Thyroid gland (tissue), 4 donors: ENCODE measurements at regions not wholly inside any gene's neighbourhood (a gene's known extent, or its start where the extent isn't known, plus 50 kb on each side); places are given as distances from the start of the nearest gene placed in this dataset.
"Not testable (repeated sequence)": the region's sequence is repeated elsewhere in the genome, so short reads cannot be mapped to it uniquely, and the experiment has no call there.

Source experiments
- DNase-seq, 2 donors: peaks; one replicate each; pipeline ENCODE4 v3.0.0-alpha.2; 2019
- H3K27ac ChIP-seq, 3 donors: fragments of 200-600 bp; sonication (generic); 1 replicate in 2 of 3; 2 replicates in 1 of 3; pipeline ENCODE4 v1.5.1; 2016 to 2019; ENCODE audit warnings: mild to moderate bottlenecking in 1 of 3, moderate library complexity in 1 of 3
- H3K27me3 ChIP-seq: fragments of 200-600 bp; sonication (generic); one replicate; pipeline ENCODE4 v1.5.1; 2019
- H3K36me3 ChIP-seq, 2 donors: fragments of 200-600 bp; sonication (generic); one replicate each; pipeline ENCODE4 v1.5.1; 2016 to 2019
- H3K4me1 ChIP-seq, 2 donors: fragments of 200-600 bp; sonication (generic); one replicate each; pipeline ENCODE4 v1.5.1; 2017 to 2019
- H3K4me3 ChIP-seq, 3 donors: fragments of 200-600 bp; sonication (generic); replicated peaks in 1 of 3; 1 replicate in 2 of 3; 2 replicates in 1 of 3; pipeline ENCODE4 v1.5.1; 2016; ENCODE audit warnings: mild to moderate bottlenecking in 1 of 3
- H3K9me3 ChIP-seq: fragments of 200-600 bp; sonication (generic); one replicate; pipeline ENCODE4 v1.5.1; 2017
- POLR2A ChIP-seq, 2 donors: fragments of 450-650 bp; IDR thresholded peaks; one replicate each; pipeline ENCODE4 v1.6.1; 2017; ENCODE audit warnings: antibody characterized with exemption in 2 of 2, mild to moderate bottlenecking in 2 of 2, moderate library complexity in 1 of 2
- WGBS, 2 donors: methylation state at CpG; one replicate each; pipeline ENCODE4 v1.1.5; 2017; 5-methylcytosine and 5-hydroxymethylcytosine counted together
- intact Hi-C: fragments of 100-400 bp; cut with DNase I; formaldehyde crosslinking; loops from one replicate; pipeline ENCODE4 v1.15.1; 2023
- TF ChIP-seq, protein P1 (sequence below), 6 experiments: fragments of 200-600 bp in 3 of 6; fragments of 450-650 bp in 3 of 6; sonication (generic) in 3 of 6; IDR thresholded peaks; one replicate each; pipeline ENCODE4 v1.5.1; 2016 to 2019; ENCODE audit warnings: antibody characterized with exemption in 6 of 6, mild to moderate bottlenecking in 2 of 6, inconsistent platforms in 1 of 6, moderate library complexity in 1 of 6

DNA sequence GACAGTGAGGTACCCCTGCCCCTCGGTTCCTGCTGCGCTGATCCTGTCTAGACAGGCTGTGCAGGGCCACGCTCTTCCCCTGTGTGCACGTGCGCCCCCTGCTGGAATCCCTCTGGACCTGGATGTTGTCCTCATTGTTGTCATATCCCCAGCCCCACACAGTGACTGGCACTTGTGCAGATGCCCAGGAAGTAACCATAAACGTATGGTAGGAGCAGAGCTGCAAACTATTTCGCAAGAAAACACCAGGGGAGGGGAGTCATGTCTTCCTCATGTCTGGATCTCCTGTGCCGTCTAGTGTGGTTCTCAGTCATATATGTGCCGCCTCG is 114.7 kb downstream of the CRYBB2 start:
- TF ChIP-seq, protein P1, sequence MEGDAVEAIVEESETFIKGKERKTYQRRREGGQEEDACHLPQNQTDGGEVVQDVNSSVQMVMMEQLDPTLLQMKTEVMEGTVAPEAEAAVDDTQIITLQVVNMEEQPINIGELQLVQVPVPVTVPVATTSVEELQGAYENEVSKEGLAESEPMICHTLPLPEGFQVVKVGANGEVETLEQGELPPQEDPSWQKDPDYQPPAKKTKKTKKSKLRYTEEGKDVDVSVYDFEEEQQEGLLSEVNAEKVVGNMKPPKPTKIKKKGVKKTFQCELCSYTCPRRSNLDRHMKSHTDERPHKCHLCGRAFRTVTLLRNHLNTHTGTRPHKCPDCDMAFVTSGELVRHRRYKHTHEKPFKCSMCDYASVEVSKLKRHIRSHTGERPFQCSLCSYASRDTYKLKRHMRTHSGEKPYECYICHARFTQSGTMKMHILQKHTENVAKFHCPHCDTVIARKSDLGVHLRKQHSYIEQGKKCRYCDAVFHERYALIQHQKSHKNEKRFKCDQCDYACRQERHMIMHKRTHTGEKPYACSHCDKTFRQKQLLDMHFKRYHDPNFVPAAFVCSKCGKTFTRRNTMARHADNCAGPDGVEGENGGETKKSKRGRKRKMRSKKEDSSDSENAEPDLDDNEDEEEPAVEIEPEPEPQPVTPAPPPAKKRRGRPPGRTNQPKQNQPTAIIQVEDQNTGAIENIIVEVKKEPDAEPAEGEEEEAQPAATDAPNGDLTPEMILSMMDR (IDR thresholded peaks at IDR 0.05), result peak in 3 of 6 experiments; percentile 20 to 28 (median 25)
- no peak for TF ChIP-seq POLR2A (IDR thresholded peaks at IDR 0.05)
- Histone ChIP-seq H3K27ac (no peak overlapping the region), H3K9me3 (no peaks in the 10 kb centered on the region), H3K36me3 (no peaks in the 10 kb centered on the region), H3K4me3 (no peak overlapping the region), H3K27me3 (no peaks in the 10 kb centered on the region), H3K4me1 (no peaks in the 10 kb centered on the region)
- 30 to 35% methylated on average over 9 to 10 of the region's 10 CpGs for WGBS, 2 donors
- peak in 1 of 2 donors; percentile 32 for DNase-seq
- intact Hi-C loops, result no loop called here

DNA sequence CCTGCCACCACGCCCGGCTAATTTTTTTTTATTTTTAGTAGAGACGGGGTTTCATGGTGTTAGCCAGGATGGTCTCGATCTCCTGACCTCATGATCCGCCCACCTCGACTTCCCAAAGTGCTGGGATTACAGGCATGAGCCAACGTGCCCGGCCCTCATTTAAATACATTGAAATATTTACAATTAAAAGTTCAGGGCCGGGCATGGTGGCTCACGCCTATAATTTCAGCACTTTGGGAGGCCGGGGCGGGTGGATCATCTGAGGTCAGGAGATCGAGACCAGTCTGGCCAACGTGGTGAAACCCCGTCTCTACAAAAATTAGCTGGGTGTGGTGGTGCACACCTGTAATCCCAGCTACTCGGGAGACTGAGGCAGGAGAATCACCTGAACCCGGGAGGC is 115.2 kb downstream of the CRYBB2 start:
- H3K27me3 ChIP-seq, H3K27ac ChIP-seq, intact Hi-C loops, DNase-seq, H3K9me3 ChIP-seq, H3K4me1 ChIP-seq, H3K4me3 ChIP-seq, H3K36me3 ChIP-seq: not testable (repeated sequence)
- WGBS, 2 donors, result 92% methylated on average over 17 of the region's 17 CpGs

DNA sequence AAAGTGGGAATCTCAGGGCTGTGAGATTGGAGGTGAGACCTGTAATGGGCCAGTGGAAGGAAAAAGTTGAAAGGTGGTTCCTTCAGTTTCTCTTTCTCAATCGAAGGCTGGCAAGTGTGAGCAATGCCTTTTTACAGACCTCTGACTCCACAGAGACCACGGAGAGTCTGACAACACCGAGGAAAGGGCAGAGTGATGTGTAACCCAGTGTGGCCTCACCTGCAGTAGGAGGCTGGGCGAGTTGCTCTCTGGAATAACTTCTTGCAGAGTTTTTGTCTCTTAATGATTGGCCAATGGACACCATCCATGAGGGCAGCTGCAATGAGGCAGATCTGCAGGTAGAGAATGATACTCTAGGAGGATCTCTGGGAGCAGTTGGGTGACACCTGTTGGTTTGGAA is 115.8 kb downstream of the CRYBB2 start:
- WGBS, 2 donors, result 81 to 94% methylated on average over 4 of the region's 4 CpGs
- H3K27me3 ChIP-seq, H3K4me3 ChIP-seq, DNase-seq, H3K36me3 ChIP-seq, H3K9me3 ChIP-seq, H3K4me1 ChIP-seq, H3K27ac ChIP-seq, intact Hi-C loops: not testable (repeated sequence)

DNA sequence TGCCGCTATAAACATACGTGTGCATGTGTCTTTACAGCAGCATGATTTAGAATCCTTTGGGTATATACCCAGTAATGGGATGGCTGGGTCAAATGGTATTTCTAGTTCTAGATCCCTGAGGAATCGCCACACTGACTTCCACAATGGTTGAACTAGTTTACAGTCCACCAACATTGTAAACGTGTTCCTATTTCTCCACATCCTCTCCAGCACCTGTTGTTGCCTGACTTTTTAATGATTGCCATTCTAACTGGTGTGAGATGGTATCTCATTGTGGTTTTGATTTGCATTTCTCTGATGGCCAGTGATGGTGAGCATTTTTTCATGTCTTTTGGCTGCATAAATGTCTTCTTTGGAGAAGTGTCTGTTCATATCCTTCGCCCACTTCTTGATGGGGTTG is 121.1 kb downstream of the CRYBB2 start:
- H3K27ac ChIP-seq, H3K36me3 ChIP-seq, intact Hi-C loops, H3K27me3 ChIP-seq, H3K4me3 ChIP-seq, DNase-seq, H3K9me3 ChIP-seq, H3K4me1 ChIP-seq: not testable (repeated sequence)
- WGBS, 2 donors, result 95% methylated on average over 5 of the region's 5 CpGs

DNA sequence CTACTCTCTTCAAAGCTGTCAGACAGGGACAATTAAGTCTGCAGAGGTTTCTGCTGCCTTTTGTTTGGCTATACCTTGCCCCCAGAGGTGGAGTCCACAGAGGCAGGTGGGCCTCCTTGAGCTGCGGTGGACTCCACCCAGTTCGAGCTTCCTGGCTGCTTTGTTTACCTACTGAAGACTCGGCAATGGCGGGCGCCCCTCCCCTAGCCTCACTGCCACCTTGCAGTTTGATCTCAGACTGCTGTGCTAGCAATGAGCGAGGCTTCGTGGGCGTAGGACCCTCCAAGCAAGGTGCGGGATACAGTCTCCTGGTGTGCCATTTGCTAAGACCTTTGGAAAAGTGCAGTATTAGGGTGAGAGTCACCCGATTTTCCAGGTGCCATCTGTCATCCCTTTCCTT is 124.9 kb downstream of the CRYBB2 start:
- H3K4me1 ChIP-seq, H3K4me3 ChIP-seq, H3K27me3 ChIP-seq, H3K9me3 ChIP-seq, H3K36me3 ChIP-seq, intact Hi-C loops, H3K27ac ChIP-seq, DNase-seq: not testable (repeated sequence)
- 97 to 98% methylated on average over 8 to 10 of the region's 10 CpGs for WGBS, 2 donors

DNA sequence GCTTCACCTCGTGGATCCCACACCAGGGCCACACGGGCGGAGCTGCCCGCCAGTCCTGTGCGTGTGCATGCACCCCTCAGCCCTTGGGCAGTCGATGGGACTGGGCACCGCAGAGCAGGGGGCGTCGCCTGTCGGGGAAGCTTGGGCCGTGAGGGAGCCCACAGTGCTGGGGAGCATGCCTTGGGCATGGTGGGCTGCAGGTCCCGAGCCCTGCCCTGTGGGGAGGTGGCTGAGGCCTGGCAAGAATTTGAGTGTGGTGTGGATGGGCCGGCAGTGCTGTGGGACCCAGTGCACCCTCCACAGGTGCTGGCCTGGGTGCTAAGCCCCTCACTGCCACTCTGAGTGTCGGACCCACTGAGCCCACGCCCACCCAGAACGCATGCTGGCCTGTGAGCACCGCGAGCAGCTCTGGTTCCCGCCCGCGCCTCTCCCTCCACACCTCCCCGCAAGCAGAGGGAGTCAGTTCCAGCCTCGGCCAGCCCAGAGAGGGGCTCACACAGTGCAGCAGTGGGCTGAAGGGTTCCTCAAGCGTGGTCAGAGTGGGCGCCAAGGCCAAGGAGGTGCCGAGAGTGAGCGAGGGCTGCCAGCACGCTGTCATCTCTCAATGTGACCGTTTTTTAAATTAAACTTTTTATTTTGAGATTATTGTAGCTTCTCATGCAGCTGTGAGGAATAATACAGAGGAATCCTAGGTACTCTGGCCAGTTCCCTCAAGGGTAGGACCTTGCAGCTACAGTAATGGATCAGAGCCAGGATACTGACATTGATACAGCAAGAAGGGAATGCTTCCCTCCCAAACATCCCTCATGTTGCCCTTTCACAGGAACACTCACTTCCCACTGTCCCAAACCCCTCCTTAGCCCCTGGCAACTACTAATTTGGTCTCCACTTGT is 127.7 kb downstream of the CRYBB2 start:
- Histone ChIP-seq H3K4me3 (no peak overlapping the region), H3K4me1 (peaks cover 0 to 3% of the 10 kb centered on the region in 2 donors), H3K27ac (no peak overlapping the region), H3K9me3 (no peaks in the 10 kb centered on the region), H3K36me3 (peaks cover 16 to 21% of the 10 kb centered on the region in 2 donors), H3K27me3 (no peaks in the 10 kb centered on the region)
- no peak for DNase-seq
- no peak for TF ChIP-seq POLR2A (IDR thresholded peaks at IDR 0.05)
- TF ChIP-seq, protein P1 (IDR thresholded peaks at IDR 0.05), result no peak
- intact Hi-C loops, result no loop called here
- 95 to 97% methylated on average over 22 to 27 of the region's 29 CpGs for WGBS, 2 donors

DNA sequence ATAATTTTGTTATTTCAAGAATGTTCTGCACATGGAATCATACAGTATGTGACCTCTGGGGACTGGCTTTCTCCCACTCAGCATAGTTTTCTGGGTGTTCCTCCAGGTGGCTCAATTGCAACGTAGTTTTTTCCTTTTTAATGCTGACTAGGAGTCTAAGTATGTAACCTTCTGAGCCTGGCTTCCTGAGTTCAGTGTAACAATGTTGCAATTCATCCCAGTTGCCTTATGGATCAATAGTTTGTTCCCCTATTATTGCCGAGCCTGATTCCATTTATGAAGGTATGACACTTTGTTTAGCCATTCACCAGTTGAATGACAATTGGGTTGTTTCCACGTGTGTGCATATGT is 128.3 kb downstream of the CRYBB2 start:
- DNase-seq, result no peak
- peaks cover 16 to 25% of the 10 kb centered on the region in 2 donors for H3K36me3 ChIP-seq
- TF ChIP-seq POLR2A (IDR thresholded peaks at IDR 0.05), result no peak
- TF ChIP-seq, protein P1 (IDR thresholded peaks at IDR 0.05), result no peak
- H3K27ac ChIP-seq, result no peak overlapping the region
- WGBS, 2 donors, result 88 to 91% methylated on average over 3 of the region's 3 CpGs
- peaks cover 0 to 3% of the 10 kb centered on the region in 2 donors for H3K4me1 ChIP-seq
- H3K27me3 ChIP-seq, result no peaks in the 10 kb centered on the region
- intact Hi-C loops, result no loop called here
- no peak overlapping the region for H3K4me3 ChIP-seq
- no peaks in the 10 kb centered on the region for H3K9me3 ChIP-seq
